Tibial nerve (tissue), 4 donors: ENCODE measurements at regions not wholly inside any gene's neighbourhood (a gene's known extent, or its start where the extent isn't known, plus 50 kb on each side); places are given as distances from the start of the nearest gene placed in this dataset.

Experiments
- EP300 ChIP-seq, 2 donors: sonication (generic); formaldehyde crosslinking; IDR thresholded peaks; one replicate each; pipeline ENCODE4 v1.6.1; 2017; ENCODE audit warnings: antibody characterized with exemption in 2 of 2, mild to moderate bottlenecking in 1 of 2
- POLR2A ChIP-seq, 2 donors: fragments of 450-650 bp; IDR thresholded peaks; one replicate each; pipeline ENCODE4 v1.6.1; 2017; ENCODE audit warnings: antibody characterized with exemption in 2 of 2, mild to moderate bottlenecking in 2 of 2, moderate library complexity in 2 of 2
- TF ChIP-seq, protein P1 (sequence below), 5 experiments: fragments of 200-600 bp in 3 of 5; fragments of 450-650 bp in 2 of 5; sonication (generic) in 3 of 5; IDR thresholded peaks; one replicate each; pipeline ENCODE4 v1.5.1; 2016 to 2019; ENCODE audit warnings: antibody characterized with exemption in 5 of 5, mild to moderate bottlenecking in 3 of 5, moderate library complexity in 2 of 5

DNA sequence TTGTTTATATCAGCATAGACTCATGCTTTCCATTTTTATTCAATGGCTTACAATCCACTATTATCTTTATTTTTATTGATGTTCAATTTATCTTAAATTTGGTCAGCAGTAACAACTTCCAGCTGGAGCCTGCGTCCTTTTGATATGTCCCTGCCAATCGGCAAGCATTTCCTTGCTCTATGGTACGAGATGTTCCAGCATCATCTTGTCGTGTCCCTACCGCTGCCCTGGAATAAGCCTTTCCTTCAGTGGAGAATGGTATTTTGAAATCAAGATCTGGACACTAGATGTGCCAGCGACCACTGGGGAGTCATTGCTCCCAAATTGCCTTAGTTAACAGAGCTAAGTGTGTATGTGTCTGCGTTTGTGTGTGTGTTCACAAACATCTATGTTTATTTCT lies 151.6 kb upstream of the RGMB start:
- no peak for TF ChIP-seq POLR2A (IDR thresholded peaks at IDR 0.05)
- TF ChIP-seq EP300 (IDR thresholded peaks at IDR 0.05), result no peak
- TF ChIP-seq, protein P1, sequence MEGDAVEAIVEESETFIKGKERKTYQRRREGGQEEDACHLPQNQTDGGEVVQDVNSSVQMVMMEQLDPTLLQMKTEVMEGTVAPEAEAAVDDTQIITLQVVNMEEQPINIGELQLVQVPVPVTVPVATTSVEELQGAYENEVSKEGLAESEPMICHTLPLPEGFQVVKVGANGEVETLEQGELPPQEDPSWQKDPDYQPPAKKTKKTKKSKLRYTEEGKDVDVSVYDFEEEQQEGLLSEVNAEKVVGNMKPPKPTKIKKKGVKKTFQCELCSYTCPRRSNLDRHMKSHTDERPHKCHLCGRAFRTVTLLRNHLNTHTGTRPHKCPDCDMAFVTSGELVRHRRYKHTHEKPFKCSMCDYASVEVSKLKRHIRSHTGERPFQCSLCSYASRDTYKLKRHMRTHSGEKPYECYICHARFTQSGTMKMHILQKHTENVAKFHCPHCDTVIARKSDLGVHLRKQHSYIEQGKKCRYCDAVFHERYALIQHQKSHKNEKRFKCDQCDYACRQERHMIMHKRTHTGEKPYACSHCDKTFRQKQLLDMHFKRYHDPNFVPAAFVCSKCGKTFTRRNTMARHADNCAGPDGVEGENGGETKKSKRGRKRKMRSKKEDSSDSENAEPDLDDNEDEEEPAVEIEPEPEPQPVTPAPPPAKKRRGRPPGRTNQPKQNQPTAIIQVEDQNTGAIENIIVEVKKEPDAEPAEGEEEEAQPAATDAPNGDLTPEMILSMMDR (IDR thresholded peaks at IDR 0.05), result no peak
